GM12874 (cell line): ENCODE measurements at regions not wholly inside any gene's neighbourhood (a gene's known extent, or its start where the extent isn't known, plus 50 kb on each side); places are given as distances from the start of the nearest gene placed in this dataset.

Experiments
- TF ChIP-seq, protein P1 (sequence below): IDR thresholded peaks from 2 replicates; pipeline ENCODE4 v1.5.1; 2011; ENCODE audit warnings: low read depth, mild to moderate bottlenecking, control low read depth, low read length, moderate library complexity; ENCODE audit not compliant: insufficient read depth

DNA sequence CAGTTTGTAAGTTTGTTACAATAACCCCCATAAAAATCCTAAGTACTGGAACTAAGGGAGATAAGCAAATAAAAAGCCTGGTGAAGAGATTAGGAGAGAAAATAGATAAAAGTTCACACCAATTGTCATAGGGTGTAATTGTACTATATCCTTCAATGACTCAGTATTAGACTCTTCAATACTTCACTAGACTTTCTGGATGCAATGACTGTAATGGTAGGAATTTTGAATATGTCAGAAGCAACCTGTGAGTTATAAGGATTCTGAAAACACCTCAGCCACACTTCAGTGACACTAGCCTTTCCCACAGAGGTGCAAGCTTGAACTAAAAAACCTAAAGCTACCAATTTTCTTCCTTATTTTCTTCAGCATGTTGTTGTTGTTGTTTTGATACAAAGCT, 147.9 kb downstream of the PTGER3 start:
- TF ChIP-seq, protein P1, sequence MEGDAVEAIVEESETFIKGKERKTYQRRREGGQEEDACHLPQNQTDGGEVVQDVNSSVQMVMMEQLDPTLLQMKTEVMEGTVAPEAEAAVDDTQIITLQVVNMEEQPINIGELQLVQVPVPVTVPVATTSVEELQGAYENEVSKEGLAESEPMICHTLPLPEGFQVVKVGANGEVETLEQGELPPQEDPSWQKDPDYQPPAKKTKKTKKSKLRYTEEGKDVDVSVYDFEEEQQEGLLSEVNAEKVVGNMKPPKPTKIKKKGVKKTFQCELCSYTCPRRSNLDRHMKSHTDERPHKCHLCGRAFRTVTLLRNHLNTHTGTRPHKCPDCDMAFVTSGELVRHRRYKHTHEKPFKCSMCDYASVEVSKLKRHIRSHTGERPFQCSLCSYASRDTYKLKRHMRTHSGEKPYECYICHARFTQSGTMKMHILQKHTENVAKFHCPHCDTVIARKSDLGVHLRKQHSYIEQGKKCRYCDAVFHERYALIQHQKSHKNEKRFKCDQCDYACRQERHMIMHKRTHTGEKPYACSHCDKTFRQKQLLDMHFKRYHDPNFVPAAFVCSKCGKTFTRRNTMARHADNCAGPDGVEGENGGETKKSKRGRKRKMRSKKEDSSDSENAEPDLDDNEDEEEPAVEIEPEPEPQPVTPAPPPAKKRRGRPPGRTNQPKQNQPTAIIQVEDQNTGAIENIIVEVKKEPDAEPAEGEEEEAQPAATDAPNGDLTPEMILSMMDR = no peak

DNA sequence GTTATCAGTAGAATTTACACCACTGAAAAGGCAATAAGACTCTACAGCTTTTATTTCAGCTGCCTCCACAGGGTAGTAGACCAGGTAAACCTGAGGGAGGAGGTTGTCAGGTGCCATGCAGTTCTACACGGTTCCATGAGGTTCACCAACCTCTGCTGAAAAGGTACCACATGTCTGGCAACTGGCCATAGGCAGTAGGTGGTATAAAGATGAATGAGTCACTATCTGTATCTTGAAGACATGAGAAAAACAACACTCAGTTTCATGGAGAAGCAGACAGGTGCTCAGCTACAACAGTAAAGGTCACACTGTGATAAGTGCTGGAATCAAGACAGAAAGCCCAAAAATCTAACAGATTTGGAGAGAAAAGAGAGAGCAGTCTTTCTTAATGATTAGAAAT, 145.4 kb downstream of the PTGER3 start:
- TF ChIP-seq, protein P1 = no peak

DNA sequence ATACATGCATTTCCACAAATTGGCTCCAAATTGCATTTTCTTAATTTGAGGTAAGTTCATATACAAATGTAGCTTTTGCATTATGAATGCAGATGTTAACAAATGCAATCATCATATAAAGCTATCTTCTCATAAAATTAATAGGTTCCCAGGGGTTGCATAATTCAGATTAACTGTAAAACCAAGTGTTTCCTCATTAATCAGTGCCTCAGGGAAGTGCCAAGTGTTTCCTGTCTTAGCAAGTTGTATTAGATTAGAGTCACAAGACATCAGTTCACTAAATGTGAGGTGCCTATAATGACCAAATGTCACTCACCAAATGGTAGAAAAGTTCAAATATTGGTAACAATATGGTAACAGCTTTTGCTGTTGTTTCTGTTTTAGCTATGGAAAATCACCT, 140.8 kb downstream of the PTGER3 start:
- TF ChIP-seq, protein P1 = no peak

DNA sequence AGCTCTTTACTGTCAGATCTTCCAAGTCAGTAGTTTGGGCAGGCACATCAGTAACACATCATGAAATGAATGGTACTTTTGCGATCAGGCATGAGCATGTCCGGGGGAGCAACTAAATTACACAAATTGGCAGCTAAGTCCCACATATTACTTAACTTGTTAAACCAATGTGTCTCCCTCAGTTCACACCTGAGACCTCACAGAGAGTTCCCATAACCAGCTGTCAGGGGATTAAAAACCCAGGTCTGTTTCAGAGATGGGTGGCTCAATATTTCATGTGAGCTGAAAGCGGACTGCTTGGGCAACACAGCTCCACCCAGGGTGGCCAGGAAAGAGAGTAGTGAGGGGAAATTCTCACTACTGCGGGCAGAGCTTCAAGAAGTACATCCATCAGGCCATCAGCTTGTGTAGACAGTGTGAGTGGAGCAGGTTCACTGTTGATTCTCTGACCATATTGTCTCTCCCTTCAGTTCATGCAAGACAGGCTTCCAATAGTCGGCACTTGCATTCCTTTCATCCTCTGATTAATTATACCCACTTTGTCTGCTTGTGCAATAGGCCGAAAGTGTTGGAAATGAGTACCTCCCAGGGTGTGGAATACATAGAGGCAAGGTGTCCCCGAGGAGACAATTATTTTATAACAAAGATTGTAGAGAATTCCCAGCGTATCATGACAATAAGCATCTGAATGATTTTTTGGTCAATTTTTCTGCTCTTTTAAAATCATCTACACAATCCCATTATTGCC, 139.9 kb downstream of the PTGER3 start:
- TF ChIP-seq, protein P1 = no peak

DNA sequence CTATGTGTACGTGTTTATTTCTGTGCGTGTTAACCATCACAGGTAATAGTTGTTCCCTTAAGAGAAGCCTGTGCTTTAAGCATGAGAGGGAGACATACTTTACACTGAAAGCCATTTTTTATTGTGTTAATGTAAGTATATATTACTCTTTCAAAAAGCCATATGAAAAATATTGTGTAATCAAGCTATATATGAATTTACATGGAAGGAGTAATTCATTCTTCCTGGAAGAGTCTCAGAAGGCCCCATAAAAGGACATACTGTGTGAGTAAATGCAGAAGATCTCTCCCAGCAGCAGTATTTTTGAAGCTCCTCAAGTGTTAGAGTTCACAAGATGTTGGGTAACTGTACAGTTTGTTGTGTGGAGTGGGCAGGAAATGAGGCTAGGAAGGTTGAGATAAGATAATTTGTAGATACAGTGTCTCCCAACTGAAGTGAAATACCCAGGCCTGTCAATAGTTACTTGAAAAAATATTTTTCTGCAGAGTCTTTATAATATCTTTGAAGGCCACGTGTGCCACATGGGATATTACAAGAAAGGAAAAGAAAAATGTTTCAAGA, 138.3 kb downstream of the PTGER3 start:
- TF ChIP-seq, protein P1 = no peak

DNA sequence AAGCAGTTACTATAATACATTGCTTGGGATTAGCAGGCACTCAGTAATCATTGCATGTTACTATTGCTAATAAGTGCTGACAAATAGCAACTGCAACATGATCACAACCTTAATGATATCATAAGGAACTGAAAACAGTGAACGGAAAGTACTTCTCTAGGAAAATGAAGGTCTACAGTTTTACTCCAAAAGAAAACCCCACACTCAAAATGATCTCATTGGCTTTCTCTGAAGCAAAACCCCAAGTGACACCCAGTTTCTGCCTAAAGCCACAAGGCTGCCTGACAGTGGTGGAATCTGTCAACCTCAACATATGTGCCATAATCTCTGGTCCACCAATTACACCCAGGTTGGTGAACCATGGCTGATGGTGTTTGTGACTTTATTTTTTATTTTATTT, 137.6 kb downstream of the PTGER3 start:
- TF ChIP-seq, protein P1 = no peak

DNA sequence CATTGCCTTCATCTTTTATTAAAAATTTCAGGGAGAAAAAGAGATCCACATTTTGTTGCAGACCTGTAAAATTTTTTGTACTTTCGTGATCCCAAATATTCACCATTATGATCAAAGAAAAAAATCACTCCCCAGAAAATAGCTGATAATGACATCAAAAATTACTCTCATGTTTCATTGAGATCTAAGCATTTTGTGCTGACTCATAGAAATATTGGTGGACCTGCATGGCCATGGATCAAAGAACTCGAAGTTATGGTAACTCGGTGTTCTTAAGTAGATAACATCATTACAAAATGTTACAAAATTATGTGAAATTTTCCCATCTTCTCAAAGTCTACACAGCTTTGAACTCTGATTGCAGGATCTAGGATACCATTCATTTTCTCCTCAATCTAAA, 135.8 kb downstream of the PTGER3 start:
- TF ChIP-seq, protein P1 = no peak
